ENCODE measurements at regions not wholly inside any gene's neighbourhood (a gene's known extent, or its start where the extent isn't known, plus 50 kb on each side); places are given as distances from the start of the nearest gene placed in this dataset.

DNA sequence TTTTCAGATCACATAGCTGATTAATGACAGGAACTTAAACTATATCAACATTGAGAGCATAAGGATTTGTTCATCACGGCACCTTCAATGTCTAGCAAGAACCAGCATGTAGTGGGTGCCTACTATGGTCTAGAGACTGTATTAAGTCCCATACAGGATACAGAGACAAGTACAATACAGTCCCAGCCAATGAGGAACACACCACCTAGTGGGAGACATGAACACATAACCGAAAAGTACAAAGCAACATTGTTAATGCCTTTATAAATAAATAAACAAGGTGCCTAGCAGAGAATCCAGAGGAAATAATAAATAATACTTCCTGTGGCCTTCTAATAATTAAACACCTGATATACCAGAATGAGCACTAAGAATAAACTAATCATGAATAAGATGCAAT lies 87.7 kb upstream of the OPCML start:
- TF ChIP-seq, protein P1, sequence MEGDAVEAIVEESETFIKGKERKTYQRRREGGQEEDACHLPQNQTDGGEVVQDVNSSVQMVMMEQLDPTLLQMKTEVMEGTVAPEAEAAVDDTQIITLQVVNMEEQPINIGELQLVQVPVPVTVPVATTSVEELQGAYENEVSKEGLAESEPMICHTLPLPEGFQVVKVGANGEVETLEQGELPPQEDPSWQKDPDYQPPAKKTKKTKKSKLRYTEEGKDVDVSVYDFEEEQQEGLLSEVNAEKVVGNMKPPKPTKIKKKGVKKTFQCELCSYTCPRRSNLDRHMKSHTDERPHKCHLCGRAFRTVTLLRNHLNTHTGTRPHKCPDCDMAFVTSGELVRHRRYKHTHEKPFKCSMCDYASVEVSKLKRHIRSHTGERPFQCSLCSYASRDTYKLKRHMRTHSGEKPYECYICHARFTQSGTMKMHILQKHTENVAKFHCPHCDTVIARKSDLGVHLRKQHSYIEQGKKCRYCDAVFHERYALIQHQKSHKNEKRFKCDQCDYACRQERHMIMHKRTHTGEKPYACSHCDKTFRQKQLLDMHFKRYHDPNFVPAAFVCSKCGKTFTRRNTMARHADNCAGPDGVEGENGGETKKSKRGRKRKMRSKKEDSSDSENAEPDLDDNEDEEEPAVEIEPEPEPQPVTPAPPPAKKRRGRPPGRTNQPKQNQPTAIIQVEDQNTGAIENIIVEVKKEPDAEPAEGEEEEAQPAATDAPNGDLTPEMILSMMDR (IDR thresholded peaks at IDR 0.05) = no peak
- TF ChIP-seq POLR2AphosphoS5 (IDR thresholded peaks at IDR 0.05) (no peak), POLR2A (IDR thresholded peaks at IDR 0.05) (no peak)

All from suprapubic skin (tissue), 4 donors.